C4-2B (cell line): ENCODE measurements at regions not wholly inside any gene's neighbourhood (a gene's known extent, or its start where the extent isn't known, plus 50 kb on each side); places are given as distances from the start of the nearest gene placed in this dataset.

Source experiments
- H3K27ac ChIP-seq: fragments of 450-650 bp; 2 replicates; pipeline ENCODE4 v1.5.1; 2017
- ZFX ChIP-seq: fragments of 450-650 bp; IDR thresholded peaks from 2 replicates; pipeline ENCODE4 v1.6.1; 2017
- TF ChIP-seq, protein P1 (sequence below): fragments of 450-650 bp; conservative IDR thresholded peaks from 2 replicates; pipeline ENCODE4 v1.5.1; 2017; ENCODE audit warnings: mild to moderate bottlenecking

DNA sequence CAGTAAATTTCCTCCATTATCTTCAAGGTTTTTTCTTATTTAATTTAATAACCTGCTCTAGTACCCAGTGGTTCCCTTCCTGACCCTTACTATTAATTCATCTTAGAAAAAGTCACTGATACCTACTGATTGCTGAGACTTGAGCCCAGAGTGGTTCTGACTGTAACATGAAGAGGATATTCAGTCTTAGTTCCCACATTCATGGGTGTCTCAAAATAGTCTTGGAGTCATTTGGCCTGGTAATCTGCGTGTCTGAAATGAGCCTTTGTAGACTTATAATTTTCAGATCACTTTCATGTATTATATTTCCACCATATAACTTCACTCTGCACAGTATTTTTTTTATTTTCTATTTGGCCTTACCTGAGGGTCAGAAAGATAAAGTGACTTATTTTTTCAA is 732.0 kb upstream of the KIF2B start:
- no peak for TF ChIP-seq ZFX
- TF ChIP-seq, protein P1, sequence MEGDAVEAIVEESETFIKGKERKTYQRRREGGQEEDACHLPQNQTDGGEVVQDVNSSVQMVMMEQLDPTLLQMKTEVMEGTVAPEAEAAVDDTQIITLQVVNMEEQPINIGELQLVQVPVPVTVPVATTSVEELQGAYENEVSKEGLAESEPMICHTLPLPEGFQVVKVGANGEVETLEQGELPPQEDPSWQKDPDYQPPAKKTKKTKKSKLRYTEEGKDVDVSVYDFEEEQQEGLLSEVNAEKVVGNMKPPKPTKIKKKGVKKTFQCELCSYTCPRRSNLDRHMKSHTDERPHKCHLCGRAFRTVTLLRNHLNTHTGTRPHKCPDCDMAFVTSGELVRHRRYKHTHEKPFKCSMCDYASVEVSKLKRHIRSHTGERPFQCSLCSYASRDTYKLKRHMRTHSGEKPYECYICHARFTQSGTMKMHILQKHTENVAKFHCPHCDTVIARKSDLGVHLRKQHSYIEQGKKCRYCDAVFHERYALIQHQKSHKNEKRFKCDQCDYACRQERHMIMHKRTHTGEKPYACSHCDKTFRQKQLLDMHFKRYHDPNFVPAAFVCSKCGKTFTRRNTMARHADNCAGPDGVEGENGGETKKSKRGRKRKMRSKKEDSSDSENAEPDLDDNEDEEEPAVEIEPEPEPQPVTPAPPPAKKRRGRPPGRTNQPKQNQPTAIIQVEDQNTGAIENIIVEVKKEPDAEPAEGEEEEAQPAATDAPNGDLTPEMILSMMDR: no peak
- H3K27ac ChIP-seq: no peak overlapping the region

- no peak overlapping the region for H3K27ac ChIP-seq
- no peak for TF ChIP-seq ZFX
- TF ChIP-seq, protein P1: no peak
Observed at GRCh38 chr17:53088481-53088880, 734.2 kb upstream of the KIF2B start.

DNA sequence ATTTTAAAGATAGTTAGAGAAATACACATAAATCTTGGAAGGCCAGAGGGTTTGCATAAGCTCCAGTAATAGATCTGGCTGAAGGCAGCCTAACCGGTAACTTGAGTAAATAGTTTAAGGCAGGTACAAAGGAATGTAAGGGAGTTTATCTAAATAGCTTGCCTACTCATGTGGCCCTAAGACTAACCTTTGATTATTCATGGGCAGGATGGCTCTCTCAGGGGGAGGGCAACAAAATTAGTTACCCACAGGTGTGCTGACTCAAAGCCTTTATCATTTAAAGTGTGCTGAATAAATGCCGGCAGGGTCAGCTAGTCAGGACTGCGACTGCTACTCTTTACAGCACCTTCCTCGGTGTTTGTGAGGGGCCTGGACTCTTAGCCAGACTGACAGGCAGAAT is 761.3 kb upstream of the KIF2B start:
- no peak overlapping the region for H3K27ac ChIP-seq
- TF ChIP-seq, protein P1: no peak
- no peak for TF ChIP-seq ZFX

DNA sequence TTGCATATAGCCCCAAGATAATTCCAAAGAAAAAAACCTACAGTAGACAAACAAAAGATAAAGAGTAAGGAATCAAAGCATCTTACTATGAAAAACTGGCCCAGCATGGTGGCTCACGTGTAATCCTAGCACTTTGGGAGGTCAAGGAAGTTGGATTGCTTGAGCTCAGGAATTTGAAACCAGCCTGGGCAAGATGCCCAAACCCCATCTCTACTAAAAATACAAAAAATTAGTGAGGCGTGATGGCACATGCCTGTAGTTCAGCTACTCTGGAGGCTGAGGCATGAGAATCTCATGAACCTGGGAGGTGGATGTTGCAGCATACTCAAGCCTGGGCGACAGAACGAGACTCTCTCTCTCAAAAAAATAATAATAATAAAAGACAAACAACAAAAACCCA is 764.7 kb upstream of the KIF2B start:
- no peak overlapping the region for H3K27ac ChIP-seq
- TF ChIP-seq ZFX: no peak
- TF ChIP-seq, protein P1: no peak

DNA sequence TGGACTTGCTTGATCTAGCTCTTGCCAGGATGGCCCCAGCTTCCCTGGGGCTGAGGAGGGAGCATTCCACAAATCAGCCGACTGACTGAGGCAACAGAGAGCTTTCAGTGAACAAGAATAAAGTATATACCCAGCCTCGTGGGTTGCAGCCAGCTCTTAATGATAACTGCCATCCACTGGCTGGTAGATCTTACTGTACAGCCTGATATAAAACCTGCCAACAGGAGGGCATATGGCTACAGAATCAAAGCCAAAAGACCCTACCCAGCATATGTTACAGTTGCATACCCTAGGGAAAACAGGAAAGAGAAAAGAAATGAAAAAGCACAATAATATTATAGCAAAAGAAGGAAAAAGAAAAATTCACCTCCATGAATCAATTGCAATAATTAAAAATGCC is 775.9 kb upstream of the KIF2B start:
- TF ChIP-seq, protein P1: no peak
- TF ChIP-seq ZFX: no peak
- H3K27ac ChIP-seq: no peak overlapping the region

DNA sequence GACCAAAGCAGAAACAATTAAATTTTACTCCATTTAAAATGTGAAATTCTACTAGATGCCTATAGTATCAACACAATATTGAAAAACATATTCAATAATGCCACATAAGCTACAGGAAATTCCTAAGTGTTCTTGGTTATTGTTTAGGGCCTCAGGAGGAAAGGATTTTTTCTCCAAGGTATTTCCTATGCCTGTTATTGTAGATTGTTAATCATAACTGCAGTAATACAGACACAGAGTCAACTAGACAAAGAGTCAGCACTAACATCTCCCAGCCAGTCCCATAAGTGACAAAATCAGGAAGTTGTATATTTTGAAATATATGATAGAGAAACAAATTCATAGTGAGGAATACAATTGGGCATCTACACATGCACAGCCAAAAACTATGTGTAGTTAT is 782.7 kb upstream of the KIF2B start:
- H3K27ac ChIP-seq: no peak overlapping the region
- no peak for TF ChIP-seq ZFX
- TF ChIP-seq, protein P1: no peak

DNA sequence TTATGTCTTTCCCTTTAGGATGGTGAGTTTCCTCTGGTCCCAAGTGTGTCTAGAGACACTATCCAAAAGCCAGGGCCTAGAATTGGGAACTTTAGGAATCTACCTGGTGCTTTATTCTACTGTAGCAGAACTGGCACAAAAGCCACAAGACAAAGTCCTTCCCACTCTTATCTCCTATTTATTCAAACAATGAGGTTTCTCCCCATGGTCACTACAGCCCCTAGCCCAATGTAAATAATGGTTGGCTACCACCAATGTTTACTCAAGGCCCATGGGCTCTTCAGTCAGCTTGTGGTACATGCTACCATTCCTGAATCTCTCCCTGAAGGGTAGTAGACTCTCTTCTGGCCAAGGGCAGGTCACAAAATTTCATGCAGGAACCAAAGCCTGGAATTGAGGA is 789.4 kb upstream of the KIF2B start:
- no peak overlapping the region for H3K27ac ChIP-seq
- TF ChIP-seq, protein P1: no peak
- no peak for TF ChIP-seq ZFX
